ENCODE measurements at regions not wholly inside any gene's neighbourhood (a gene's known extent, or its start where the extent isn't known, plus 50 kb on each side); places are given as distances from the start of the nearest gene placed in this dataset.
"Not testable (repeated sequence)": the region's sequence is repeated elsewhere in the genome, so short reads cannot be mapped to it uniquely, and the experiment has no call there.

- no peak for DNase-seq (ENCODE audit: low read depth)
Observed at GRCh38 chr12:116361414-116362223, 84.1 kb upstream of the MED13L start.

DNA sequence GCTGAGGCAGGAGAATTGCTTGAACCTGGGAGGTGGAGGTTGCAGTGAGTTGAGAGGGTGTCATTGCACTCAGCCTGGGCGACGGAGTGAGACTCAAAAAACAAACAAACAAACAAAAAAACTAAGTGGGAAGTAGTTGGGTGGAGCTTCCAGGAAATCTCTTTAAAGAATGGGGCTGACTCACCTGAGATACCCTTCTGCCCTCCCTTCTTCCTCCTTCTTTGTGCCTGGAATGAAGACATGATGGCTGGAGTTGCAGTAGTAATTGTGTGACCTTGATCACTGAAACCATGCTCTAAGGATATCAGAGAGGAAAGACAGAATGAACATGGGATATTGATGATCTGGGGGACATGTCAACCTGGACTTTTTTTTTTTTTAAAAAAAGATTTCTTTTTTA is 87.6 kb upstream of the MED13L start:
- DNase-seq (ENCODE audit: low read depth): no peak

- DNase-seq (ENCODE audit: low read depth): no peak
Observed at GRCh38 chr12:116365606-116366455, 88.3 kb upstream of the MED13L start.

DNA sequence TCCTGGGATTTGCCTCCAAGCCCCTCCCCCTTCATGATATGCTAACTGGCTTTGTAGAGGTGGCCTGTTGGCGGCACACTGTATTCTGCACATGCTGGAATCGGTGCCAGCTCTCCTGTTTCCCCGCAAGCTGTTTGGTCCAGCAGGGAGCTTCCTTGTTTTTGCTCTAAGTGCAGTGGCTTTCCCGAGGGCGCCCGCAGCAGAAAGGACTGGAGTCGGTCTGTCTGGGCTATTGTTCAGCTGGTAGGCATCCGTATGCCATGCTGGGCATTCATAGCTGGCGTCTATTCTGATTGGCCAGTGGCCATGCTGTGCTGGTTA is 88.9 kb upstream of the MED13L start:
- DNase-seq (ENCODE audit: low read depth): no peak

- DNase-seq (ENCODE audit: low read depth): no peak
Observed at GRCh38 chr12:116366824-116367223, 89.3 kb upstream of the MED13L start.

DNA sequence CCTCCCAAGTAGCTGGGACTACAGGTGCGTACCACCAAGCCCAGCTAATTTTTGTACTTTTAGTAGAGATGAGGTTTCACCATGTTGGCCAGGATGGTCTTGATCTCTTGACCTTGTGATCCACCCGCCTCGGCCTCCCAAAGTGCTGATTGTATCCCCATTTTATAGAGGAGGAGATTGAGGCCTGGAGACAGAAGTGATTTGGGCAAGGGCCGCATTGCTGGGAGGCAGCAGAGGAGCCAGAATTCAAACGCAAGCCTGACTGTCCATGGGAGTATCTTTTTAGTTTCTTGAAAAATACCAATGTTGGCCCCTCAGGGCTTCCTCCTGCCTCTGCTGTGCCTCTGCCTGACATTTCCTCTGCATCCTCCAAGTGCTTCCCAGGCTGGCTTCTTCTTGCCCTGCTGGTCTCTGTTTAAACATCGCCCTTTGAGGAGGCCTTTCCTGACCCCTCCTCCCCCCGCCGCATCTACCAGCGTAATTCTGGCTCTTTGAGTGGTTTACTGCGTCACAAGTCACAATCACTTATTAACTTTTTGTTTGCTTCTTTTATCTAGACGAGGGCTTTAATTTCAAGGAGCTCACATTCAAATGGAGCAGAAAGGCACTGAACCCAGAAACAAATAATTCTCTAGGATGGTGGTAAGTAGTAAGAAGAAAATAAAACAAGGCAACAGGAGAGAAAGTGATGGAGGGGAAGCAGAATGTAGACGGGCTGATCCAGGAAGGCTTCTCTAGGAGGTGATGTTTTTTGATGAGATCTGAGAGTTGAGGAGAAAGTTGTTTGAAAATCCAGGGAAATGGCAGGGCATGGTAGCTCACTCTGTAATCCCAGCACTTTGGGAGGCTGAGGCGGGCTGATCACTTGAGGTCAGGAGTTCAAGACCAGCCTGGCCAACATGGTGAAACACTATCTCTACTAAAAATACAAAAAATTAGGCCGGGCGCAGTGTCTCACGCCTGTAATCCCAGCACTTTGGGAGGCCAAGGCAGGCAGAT is 91.0 kb upstream of the MED13L start:
- DNase-seq (ENCODE audit: low read depth): no peak

GRCh38 chr12:116370004-116370404 is 92.5 kb upstream of the MED13L start:
- DNase-seq (ENCODE audit: low read depth): no peak

DNA sequence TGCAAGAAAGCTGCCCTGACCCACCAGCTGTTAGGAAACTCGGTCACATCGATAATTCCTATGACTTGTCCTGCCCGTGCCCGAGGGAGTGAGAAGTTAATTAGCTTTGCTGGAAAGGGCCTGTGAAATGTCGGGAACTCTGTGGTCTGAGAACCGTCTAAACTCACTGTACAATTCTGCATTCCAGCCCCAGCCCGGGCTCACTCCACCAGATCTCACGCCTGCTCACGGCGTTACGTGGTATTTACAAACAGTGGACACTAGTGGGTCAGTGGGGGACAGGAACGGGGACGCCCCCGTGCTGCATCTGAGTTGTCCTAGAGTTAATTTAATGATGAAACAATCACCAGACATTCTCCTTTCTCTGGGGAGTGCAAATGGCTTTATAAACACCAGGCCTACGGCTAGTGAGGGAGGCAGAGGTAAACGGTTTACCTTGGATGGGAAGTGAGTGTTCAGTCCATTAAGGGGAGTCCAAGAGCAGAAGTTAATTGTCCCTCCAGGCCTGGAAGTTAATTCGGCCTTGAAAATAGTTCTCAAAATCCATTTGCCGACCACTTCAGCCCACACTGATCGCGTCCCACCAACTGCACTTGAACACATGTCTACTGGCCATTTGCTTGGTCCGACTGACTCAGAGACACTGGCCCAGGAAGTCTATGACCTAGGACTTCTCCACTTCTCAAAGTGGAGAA is 93.5 kb upstream of the MED13L start:
- DNase-seq (ENCODE audit: low read depth): no peak

DNA sequence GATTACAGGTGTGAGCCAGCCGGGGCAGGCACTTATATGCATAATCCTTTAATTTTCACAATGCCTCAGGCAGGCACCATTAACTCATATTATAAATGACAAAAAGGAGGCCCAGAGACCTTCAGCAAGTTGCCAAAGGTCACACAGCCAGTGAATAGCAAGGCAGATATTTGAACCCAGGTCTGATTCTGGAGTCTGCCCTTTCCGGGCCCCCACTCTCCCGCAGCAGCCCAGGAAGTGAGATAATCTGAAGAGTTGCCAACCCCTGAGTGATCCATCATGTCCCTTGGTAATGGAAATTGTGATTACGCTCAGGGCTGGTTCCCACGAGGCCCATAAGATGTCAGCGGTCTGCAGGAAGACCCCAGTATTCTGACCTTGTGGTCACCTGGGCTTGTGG is 95.3 kb upstream of the MED13L start:
- no peak for DNase-seq (ENCODE audit: low read depth)

GRCh38 chr12:116373572-116374206 is 96.2 kb upstream of the MED13L start:
- no peak for DNase-seq (ENCODE audit: low read depth)

DNA sequence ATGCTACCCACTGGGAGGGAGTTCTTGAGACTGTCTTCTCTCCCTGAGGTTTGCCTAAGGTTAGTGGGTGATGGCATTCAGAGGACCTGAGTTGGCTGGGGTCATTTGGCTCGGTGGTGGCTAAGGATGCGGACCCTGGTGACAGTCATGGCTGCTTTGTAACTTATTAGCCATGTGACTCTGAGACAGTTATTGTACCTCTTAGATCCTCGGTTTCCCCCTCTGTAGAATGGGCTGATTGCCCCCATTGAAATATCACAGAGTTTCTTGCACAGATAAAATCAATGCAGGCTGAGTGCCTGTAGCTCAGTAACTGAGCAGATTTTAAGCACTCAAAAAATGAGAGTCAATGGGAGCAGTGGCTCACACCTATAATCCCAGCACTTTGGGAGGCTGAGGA is 96.7 kb upstream of the MED13L start:
- DNase-seq (ENCODE audit: low read depth): no peak

DNA sequence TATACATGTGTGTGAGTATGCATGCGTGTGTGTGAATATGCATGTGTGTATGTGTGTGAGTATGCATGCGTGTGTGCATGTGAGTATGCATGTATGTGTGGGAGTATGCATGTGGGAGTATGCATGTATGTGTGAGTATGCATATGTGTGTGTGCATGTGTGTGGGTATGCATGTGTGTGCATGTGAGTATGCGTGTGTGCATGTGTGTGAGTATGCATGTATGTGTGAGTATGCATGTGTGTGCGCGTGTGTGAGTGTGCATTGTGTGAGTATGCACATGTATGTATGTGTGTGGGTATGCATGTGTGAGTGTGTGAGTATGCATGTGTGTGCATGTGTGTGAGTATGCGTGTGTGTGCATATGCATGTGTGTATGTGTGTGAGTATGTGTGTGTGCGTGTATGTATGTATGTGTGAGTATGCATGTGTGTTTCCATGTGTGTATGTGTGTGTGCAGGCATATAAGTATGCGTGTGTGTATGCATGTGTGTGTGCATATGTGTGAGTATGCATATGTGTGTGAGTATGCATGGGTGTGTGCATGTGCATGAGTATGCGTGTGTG is 97.9 kb upstream of the MED13L start:
- no peak for DNase-seq (ENCODE audit: low read depth)

DNA sequence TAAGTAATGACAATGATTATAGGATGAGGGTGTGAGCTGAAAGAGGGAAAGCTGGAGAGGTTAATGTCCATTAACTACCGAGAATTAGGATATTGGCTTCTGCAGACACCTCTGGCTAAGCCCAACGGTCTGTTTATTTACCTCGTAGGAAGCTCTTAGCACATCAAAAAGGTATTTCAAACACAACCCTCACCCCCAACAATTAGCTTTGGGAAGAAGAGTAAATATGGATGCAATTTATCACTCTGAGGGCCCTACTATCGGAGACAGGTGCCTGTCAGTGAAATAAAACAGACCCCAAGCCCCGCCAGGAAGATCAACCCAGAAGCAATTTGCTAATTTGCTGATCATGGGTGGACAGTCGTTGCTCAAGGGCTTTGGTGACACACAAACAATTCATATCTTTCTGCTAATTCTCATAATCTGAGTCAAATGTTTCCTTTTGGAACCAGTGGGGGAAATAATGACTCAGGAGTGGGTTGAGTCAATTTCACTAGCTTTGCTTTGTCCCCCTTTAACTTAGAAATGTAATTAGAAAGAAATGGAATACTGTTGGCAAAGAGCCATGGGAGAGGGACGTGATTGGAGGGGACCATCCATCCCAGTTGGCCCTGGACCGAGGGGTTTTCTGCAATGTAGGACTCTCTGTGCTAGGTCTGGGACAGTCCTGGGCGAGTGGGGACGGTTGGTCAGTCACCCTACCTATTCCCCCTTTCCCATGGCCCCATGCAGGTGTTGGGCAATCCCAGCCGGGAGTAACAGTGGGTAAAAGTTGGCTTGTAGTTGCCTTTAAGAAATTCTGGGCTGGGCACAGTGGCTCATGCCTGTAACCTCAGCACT is 99.1 kb upstream of the MED13L start:
- peak; percentile 36 for DNase-seq (ENCODE audit: low read depth)

DNA sequence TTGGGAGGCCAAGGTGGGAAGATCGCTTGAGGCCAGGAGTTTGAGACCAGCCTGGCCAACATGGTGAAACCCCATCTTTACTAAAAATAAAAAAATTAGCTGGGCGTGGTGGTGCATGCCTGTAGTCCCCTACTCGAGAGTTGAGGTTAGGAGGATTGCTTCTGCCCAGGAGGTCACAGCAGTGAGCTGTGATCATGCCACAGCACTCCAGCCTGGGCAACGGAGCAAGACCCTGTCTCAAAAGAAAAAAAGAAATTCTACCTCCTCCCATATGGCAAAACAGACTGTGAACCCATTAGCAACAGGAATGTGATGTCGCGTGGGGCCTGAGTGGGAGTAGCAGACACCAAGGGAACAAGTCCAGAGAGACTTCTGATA is 99.7 kb upstream of the MED13L start:
- not testable (repeated sequence) for DNase-seq (ENCODE audit: low read depth)

DNA sequence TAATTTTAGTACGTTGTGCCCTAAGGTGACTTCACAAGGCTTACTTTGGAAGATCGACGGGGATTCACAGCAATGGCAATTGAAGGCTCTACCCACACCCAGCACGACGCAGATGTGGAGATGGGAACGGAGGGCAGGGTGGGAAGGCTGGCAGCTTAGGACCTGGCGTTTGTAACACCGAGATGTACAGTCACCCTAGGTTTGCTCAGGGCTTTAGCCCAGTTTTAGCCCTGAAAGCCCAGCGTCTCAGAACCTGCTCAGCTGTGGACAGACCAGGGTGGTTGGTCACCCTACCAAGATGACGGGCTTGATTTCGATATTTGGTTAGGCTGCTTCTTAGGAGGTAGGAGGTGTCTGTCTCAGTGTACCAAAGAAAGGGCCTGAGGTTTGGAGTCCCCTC is 100.5 kb upstream of the MED13L start:
- no peak for DNase-seq (ENCODE audit: low read depth)

DNA sequence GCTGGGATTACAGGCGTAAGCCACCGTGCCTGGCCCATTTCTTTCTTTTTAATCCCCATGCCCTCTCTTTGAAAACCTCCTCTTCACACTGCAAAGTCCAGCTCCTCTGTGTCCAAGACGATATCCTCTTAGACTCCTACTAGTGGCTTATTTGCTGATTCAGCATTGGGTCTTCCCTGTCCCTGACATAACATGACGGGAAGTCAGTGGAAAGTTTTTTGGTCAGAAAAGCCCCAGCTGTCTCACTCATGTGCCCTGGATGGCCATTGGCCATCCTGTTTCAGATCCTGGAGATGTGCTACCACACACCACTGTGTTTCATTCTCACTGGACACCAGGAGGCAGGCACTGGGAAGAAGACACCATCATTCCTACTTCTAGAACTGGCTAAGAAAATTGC is 102.6 kb upstream of the MED13L start:
- DNase-seq (ENCODE audit: low read depth): no peak

GRCh38 chr12:116380740-116381139 is 103.2 kb upstream of the MED13L start:
- DNase-seq (ENCODE audit: low read depth): not testable (repeated sequence)

- DNase-seq (ENCODE audit: low read depth): no peak
Observed at GRCh38 chr12:116381240-116381743, 103.8 kb upstream of the MED13L start.
